ENCODE measurements at regions not wholly inside any gene's neighbourhood (a gene's known extent, or its start where the extent isn't known, plus 50 kb on each side); places are given as distances from the start of the nearest gene placed in this dataset.

GRCh38 chr14:22482782-22483553, 106.1 kb downstream of the DAD1 start:
- CTCF ChIA-PET, result no interaction called here
- H3K27ac ChIP-seq, result no peak overlapping the region
- no peaks in the 10 kb centered on the region for H3K79me2 ChIP-seq (ENCODE audit: low read depth)
- H3K36me3 ChIP-seq (ENCODE audit: low read depth), result no peaks in the 10 kb centered on the region
- no peak for TF ChIP-seq EZH2 (IDR thresholded peaks at IDR 0.05; ENCODE audit: low read depth)
- TF ChIP-seq, protein P1, sequence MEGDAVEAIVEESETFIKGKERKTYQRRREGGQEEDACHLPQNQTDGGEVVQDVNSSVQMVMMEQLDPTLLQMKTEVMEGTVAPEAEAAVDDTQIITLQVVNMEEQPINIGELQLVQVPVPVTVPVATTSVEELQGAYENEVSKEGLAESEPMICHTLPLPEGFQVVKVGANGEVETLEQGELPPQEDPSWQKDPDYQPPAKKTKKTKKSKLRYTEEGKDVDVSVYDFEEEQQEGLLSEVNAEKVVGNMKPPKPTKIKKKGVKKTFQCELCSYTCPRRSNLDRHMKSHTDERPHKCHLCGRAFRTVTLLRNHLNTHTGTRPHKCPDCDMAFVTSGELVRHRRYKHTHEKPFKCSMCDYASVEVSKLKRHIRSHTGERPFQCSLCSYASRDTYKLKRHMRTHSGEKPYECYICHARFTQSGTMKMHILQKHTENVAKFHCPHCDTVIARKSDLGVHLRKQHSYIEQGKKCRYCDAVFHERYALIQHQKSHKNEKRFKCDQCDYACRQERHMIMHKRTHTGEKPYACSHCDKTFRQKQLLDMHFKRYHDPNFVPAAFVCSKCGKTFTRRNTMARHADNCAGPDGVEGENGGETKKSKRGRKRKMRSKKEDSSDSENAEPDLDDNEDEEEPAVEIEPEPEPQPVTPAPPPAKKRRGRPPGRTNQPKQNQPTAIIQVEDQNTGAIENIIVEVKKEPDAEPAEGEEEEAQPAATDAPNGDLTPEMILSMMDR (conservative IDR thresholded peaks at IDR 0.05), result no peak
- H3K4me2 ChIP-seq, result no peak overlapping the region
- no peak overlapping the region for H3K4me3 ChIP-seq
- no peak for DNase-seq
- no peaks in the 10 kb centered on the region for H3K9me3 ChIP-seq (ENCODE audit: insufficient read depth, low read depth)
- H2AFZ ChIP-seq, result no peak overlapping the region
- BruUV-seq (replicated peaks), result no TSS peak
- no peaks in the 10 kb centered on the region for H3F3A ChIP-seq (ENCODE audit: insufficient read depth, low read depth)
- H3K27me3 ChIP-seq (ENCODE audit: insufficient read depth, low read depth), result no peaks in the 10 kb centered on the region
- no peaks in the 10 kb centered on the region for H3K4me1 ChIP-seq (replicated peaks; ENCODE audit: insufficient read depth)
- no peaks in the 10 kb centered on the region for H3K9me2 ChIP-seq (ENCODE audit: insufficient read depth)
- H4K20me1 ChIP-seq (ENCODE audit: insufficient read depth), result no peaks in the 10 kb centered on the region
- intact Hi-C loops (cut with micrococcal nuclease; ENCODE audit: unreplicated experiment), result no loop called here
- POLR2A ChIA-PET (ENCODE audit: unreplicated experiment), result no interaction called here

DNA sequence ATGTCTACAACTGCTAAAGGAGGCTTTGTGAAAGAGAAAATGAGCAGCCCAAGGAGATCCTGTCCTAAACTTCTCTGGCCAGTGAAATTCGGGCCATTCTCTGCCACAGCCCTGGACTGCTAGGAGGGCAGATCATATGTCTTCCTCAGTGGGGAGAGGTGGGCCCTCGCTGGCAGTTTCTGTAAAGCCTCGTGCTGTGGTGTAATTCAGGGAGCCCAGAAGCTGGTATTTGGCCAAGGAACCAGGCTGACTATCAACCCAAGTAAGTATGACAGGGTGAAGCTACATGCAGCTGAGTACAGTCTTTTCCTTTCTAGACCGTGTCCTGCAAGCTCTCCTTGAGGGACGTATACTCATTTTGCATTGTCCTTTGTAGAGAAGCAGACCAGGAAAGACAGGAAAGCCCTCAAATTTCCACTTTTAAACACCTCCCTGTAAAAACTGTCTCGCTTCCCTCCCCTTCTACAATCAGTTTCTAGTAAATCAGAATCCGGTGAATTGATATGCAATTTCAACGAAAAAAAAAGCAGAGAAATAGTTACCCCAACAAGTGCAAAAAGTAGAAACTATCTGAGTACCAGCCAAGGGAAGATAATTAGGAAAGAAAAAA, 106.8 kb downstream of the DAD1 start:
- no peak for DNase-seq
- Histone ChIP-seq H3K4me3 (no peak overlapping the region), H3K9me2 (ENCODE audit: insufficient read depth) (no peaks in the 10 kb centered on the region), H3F3A (ENCODE audit: insufficient read depth, low read depth) (no peaks in the 10 kb centered on the region), H4K20me1 (ENCODE audit: insufficient read depth) (no peaks in the 10 kb centered on the region), H3K27ac (no peak overlapping the region), H3K36me3 (ENCODE audit: low read depth) (no peaks in the 10 kb centered on the region), H3K4me1 (replicated peaks; ENCODE audit: insufficient read depth) (no peaks in the 10 kb centered on the region), H2AFZ (no peak overlapping the region), H3K9me3 (ENCODE audit: insufficient read depth, low read depth) (no peaks in the 10 kb centered on the region), H3K27me3 (ENCODE audit: insufficient read depth, low read depth) (no peaks in the 10 kb centered on the region), H3K79me2 (ENCODE audit: low read depth) (no peaks in the 10 kb centered on the region), H3K4me2 (no peak overlapping the region)
- intact Hi-C loops (cut with micrococcal nuclease; ENCODE audit: unreplicated experiment), result no loop called here
- POLR2A ChIA-PET (ENCODE audit: unreplicated experiment), result no interaction called here
- CTCF ChIA-PET, result no interaction called here
- no TSS peak for BruUV-seq (replicated peaks)
- TF ChIP-seq, protein P1 (conservative IDR thresholded peaks at IDR 0.05), result no peak
- no peak for TF ChIP-seq EZH2 (IDR thresholded peaks at IDR 0.05; ENCODE audit: low read depth)

GRCh38 chr14:22481546-22481945, 107.5 kb downstream of the DAD1 start:
- Histone ChIP-seq H3K27ac (no peak overlapping the region), H3K9me3 (ENCODE audit: insufficient read depth, low read depth) (no peaks in the 10 kb centered on the region), H3K36me3 (ENCODE audit: low read depth) (no peaks in the 10 kb centered on the region), H3K79me2 (ENCODE audit: low read depth) (no peaks in the 10 kb centered on the region), H3K27me3 (ENCODE audit: insufficient read depth, low read depth) (no peaks in the 10 kb centered on the region), H3K4me3 (no peak overlapping the region), H4K20me1 (ENCODE audit: insufficient read depth) (no peaks in the 10 kb centered on the region), H3F3A (ENCODE audit: insufficient read depth, low read depth) (no peaks in the 10 kb centered on the region), H3K9me2 (ENCODE audit: insufficient read depth) (no peaks in the 10 kb centered on the region), H3K4me1 (replicated peaks; ENCODE audit: insufficient read depth) (no peaks in the 10 kb centered on the region), H3K4me2 (no peak overlapping the region), H2AFZ (no peak overlapping the region)
- CTCF ChIA-PET, result interaction anchor here (0.6 kb wide), 1 partner anchor 262 kb away, joined by 3 read pairs; no protein-coding TSS in a partner anchor
- no peak for TF ChIP-seq EZH2 (IDR thresholded peaks at IDR 0.05; ENCODE audit: low read depth)
- BruUV-seq (replicated peaks), result no TSS peak
- no peak for DNase-seq
- POLR2A ChIA-PET (ENCODE audit: unreplicated experiment), result no interaction called here
- intact Hi-C loops (cut with micrococcal nuclease; ENCODE audit: unreplicated experiment), result no loop called here

Data from PC-9 (cell line).